Stimulated activated CD4-positive, alpha-beta T cell treated with anti-CD3 and anti-CD28 coated beads, Interleukin-15, amount 100 ng/mL, for 48 hours (primary cell): ENCODE measurements at regions not wholly inside any gene's neighbourhood (a gene's known extent, or its start where the extent isn't known, plus 50 kb on each side); places are given as distances from the start of the nearest gene placed in this dataset.

Source experiments
- DNase-seq, 2 donors: peaks; one replicate each; pipeline ENCODE4 v3.0.0-alpha.2; 2020; ENCODE audit warnings: low read depth in 2 of 2

DNA sequence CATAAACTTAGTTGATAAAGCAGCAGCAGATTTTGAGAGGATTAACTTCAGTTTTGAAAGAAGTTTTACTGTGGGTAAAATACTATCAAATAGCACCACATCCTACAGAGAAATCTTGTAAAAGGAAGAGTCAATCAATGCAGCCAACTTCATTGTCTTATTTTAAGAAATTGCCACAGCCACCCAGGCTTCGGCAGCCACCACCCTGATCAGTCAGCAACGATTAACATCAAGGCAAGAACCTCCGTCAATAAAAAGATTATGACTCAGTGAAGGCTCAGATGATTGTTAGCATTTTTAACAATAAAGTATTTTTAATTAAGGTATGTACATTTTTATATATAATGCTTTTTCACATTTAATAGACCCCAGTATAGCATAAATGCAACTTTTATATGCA, 122.3 kb upstream of the NR4A3 start:
- DNase-seq, result no peak

DNA sequence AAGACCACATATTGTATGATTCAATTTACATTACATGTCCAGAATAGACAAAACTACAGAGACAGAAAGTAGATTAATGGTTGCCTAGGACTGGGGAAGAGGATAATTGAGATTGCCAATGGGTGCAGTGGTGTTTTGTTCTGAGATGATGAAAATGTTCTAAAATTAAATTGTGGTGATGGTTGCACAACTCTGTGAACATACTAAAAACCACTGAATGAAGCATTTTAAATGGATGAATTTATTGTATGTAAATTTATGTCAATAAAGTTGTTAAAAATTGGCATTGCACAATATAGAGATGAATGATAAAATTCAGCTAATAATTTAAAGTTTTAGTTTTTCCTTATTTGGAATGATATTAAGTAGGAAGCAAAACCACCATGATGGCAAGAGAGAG, 109.5 kb upstream of the NR4A3 start:
- DNase-seq, result no peak

DNA sequence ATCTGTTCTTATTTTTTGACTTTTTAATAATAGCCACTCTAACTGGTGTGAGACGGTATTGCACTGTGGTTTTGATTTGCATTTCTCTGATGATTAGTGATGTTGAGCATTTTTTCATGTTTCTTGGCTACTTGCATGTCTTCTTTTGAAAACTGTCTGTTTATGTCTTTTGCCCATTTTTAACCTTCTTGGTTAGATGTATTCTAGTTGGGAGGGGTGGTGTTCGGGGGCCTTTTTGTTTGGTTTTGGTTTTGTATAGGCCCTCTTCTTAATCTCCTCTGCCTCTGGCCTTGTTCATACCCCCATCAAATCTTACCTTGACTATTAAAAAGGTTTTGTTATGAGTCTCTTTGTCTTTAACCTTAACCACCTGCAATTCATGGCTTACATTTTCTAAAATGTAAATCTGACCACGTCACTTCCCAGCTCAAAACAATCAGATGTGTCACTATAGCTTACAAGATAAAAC, 107.8 kb upstream of the NR4A3 start:
- DNase-seq, result no peak

DNA sequence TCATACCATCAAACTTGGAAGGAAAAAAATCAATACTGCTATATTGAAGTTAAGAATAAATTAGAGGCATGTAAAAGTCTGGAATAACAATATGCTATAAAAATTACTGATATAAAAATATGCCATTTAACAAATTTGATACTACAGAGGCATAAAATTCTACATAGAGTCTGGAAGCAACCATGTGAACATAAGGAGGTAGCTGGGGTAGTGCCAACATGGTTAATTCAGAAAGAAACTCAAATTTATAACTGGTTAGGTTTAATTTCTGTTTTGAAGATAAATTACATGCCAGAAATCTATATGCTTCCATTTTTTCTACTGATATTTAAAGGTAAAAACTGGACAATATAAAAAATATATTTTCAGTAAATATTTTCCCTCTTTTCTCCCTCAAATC, 103.1 kb upstream of the NR4A3 start:
- DNase-seq, result no peak

DNA sequence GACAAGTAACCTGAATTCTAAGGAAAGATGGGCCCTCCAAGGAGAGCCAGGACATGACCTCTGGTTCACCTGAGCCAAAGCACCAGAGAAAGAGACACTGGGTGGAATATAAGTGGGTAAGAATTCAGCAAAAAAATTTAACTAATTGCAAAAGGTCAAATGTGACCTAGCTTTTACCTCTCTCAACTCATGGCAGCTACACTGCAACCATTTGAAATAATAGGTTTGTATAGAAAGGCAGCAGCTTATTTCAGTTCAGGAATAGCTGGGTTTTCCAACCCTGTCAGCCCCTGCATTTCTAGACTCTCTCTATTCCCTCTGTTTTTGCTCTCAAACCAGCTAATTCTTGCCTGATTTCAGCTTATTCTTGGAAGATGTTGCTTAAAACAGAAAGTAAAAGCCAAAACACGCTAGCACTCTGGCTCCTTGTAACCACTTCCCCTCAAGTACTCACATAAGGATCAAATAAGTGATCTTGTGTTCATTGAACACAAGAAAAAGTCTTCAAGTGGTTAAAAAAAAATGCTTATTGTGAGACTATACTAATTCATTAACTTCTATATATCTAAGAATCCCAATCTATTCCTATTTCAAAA, 101.1 kb upstream of the NR4A3 start:
- no peak for DNase-seq

DNA sequence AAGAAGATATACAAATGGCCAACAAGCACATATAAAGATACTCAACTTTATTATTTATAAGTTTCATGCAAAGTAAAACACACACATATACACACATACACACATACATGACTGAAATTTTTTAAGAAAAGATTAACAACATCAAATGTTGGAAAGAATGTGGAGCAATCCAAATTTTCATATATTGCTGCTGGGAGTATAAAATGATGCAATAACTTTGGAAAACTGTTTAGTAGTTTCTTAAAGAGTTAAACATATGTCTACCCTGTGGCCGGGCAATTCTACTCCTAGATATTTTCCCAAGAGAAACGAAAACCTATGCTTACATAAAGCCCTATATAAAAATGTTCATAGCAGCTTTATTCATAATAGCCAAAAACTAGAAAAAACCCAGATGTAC, 99.8 kb upstream of the NR4A3 start:
- DNase-seq, result no peak

DNA sequence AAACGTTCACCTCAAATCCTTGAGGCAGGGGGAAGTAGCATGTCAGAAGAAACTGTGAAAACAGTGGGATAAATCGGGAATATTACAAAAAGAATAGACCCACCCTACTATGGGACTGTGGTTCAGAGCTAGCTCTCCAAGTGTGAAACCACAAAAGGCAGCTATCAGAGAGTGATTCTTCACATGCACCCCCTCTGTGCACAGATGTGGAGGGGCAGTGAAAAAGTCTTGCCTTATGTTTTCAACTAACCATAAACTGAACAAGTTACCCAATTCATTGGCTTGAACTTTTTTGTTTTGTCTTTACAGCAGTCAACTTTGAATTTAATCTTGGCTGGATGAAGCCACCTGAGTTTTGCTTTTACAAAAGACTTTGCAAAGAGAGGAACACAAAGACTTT, 98.8 kb upstream of the NR4A3 start:
- no peak for DNase-seq

DNA sequence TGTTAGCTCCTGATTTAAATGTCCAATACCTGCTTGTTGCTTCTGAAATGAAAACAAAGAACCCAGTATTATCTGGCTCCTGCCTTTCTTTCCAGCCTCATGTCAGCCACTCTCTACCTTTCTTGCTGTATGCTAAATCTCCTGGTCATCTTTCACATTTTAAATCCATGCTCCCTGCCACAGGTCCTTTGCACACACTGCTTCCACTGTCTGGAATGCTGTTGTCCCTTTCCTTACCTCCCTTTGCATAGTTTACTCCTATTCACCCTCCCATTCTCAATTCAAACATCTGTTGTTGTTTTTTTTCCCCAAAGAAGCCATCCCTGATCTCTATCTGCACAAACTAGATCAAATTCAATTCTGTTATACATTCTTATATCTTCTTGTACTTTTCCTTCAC, 97.0 kb upstream of the NR4A3 start:
- DNase-seq, result no peak

DNA sequence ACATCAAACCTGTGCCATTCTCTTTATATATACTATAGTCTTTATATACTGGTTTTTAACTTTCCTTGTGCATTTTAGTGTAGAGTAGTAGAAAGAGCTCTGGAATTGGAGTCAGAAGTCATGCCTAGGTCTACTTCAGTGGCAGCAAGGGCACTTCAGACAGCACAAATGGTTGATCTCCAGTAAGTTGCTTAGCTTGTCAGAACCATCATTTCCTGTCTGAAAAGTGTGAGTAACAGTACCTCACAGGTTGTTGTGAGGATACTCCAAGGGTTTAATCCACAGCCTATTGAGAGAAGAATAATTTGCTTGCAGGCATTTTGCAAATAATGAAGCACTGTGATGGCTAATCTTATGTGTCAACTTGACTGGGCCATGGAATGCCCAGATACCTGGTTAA, 95.8 kb upstream of the NR4A3 start:
- no peak for DNase-seq

DNA sequence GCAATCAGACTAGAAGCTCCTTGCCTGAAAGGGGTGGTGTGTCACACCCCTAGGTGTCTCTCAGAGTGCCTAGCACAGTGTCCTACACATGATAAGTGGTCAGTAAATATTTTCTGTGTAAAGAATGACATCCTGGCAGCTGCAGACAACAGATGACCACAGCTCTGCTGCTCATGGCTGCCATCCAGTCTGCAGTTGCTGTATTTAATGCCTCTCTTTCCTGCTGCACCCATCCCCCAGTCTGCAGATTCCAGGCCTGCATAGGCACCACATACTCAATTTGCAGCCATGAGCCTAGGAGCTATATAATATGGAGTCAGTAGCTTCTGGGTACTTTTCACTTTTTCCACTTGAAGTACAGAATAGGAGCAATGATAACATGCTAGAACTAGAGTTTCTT, 94.9 kb upstream of the NR4A3 start:
- DNase-seq, result no peak

DNA sequence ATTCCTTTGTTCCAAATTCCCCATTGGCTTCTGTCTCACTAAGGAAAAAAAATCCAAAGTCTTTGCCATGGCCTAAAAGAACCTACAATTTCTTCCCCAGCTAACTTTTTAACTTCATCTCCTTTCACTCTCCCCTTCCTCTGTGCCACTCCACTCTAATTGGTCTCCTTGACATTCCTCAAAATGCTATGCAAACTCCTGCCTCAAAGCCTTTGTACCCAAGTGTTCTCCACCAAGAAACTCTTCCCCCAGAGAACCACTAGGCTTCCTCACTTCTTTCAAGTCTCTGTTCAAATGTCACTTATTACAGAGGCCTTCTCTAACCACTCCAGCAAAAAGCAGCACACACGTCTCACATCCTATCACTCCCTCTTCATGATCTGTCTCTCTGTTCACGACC, 91.6 kb upstream of the NR4A3 start:
- no peak for DNase-seq

DNA sequence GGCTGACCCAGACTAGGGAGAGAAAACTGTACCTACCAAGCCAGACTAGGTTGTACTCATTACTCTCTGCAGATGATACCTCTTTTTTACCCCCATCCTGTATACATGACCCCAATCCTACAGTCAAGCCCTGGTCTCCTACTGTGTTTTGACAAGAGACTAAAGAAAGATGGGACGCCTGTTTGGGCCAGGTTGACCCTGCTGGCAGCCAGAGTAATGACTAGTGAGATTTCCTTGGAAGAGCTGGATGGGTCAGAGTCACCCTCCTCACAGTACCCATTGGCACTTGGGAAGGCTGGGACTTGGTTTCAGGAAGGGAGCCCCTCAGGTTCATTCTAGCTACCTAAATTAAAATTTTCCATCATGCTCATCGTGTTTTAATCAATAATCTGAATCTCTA, 89.7 kb upstream of the NR4A3 start:
- no peak for DNase-seq

DNA sequence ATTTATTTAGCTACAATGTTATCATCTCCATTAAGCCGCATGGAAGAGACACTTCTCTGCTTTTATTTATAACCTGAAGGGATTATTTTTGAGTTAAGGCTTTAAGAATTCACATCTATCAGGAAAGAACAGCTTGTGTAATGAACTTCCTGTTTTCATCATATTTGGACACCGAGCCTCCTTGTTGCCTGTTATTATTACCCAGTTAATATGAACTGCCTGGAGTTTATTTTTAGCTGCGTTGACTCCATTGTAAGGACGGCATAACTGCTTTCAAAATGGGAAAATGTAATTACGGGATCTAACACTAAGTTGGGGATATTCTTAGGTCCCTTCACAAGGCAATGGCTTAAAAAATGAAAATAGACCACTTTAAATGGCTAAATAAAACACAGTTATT, 89.0 kb upstream of the NR4A3 start:
- no peak for DNase-seq

DNA sequence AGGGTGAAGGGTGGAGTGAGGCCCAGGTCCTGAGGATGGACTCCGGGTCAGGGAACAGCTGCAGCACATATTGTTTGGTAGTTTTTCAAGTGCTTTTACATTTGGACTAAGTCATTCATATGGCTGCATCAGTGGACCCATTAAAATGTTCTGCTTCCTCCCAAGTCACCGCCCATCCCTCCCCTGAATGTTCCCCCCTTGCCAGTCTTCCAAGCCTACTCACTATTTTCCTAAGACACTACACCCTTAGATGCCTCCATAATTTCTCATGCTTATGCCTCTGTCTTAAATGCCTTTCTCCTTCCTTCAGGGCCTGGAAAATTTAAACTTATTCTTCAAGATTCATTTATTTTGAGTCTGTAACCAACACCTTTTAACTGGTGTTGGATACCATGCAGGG, 86.6 kb upstream of the NR4A3 start:
- DNase-seq, result no peak

DNA sequence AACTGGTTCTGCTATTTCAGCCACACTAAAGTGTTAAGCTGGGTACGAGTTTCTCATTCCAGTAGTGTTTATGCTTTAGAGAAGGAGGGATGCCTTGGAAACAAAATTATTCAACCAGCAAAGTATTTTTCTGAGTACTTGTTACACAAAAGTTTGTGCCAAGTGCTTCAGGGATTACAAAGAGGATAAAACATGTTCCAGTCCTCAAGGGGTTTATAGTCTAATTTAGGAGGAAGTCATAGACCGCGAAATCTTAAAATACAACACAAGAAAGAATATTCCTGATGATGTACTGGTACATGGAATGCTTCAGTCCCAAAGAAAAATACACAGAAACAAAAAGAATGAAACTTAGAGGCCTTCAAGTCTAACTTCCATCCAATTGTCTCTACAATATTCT, 85.4 kb upstream of the NR4A3 start:
- DNase-seq, result no peak

DNA sequence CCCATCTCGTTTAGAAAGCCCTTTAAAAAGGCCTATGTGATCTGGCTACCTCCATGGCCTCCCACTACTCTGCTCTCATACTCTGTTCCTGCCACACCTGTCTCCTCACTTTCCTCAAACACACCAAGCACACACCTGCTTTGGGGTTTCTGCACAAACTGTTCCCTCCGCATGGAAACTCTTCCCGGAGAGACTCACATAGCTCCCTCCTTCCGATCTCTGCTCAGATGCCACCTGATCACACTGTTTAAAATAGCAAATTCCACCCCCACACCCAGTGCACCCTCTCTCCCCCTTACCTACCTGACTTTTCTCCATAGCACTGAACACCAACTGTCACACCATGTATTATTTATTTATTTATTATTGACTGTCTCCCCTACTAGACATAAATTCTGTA, 84.0 kb upstream of the NR4A3 start:
- no peak for DNase-seq

DNA sequence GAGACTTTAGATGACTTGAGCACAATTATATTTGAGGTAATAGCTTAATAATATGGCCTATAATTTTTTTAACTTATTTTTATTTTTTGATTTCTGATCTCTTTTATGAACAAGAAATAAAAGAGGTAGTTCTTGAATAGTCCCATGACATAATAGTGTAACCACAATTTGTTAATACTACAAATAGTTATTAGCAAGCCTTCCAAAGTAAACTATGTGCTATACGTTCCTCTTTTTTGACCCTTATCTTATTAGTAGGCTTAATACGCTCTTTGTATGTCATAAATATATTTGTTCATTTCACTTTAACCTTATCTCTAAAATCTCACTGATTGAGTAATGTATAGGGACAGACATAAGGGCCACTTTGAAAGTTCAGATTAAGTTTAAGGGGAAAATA, 78.7 kb upstream of the NR4A3 start:
- DNase-seq, result no peak

DNA sequence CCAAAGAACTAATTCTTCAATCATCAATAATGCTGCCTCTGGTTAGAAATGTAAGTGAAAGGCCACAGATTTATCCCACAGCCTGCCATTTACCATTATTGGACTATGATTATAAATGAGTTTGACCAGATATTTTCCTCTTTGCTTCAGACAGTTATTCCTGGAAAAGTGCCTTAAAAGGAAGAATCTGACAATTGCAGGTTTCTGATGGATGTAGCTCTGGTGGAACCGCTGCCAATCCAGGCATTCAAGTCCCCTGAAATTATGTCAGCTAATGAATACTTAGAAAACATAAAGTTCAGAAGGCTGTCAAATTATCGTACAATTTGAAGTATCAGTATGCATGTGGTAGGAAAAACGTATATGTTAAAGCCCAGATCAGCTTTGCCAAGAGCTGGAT, 78.2 kb upstream of the NR4A3 start:
- no peak for DNase-seq

DNA sequence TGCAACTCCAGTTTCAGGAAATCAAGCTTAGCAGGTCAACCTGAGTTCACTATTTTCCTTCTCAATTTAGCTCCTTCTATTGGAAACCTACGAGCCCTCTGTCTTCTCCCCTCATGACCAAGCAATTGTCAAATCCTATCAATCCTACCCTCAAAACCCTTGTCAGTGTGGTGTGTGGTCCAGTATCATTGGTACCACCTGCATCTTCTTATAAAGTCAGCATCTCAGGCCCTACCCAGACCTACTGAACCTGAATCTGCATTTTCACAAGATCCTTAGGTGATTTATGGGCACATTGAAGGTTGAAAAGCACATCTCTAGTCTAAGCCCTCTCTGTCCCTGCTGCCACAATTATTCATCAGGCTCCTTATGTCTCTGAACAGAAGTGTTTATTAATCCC, 77.6 kb upstream of the NR4A3 start:
- no peak for DNase-seq

DNA sequence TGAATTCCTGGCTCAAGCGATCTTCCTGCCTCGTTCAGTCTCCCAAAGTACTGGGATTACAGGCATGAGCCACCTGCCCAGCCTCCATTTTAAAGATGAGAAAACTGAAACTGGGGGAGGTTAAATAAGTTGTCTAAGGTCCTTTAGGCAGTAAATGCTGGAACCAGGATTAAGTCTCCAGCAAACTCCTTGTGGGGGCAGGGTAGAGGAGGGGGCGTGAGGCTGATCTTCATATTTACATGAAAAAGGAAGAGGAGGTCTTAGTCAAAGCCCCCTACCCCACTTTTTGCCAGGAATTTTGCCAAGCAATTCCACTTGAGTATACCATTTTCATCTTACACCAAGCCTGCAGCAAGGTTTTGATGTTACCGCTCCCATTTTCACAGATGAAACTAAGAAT, 76.6 kb upstream of the NR4A3 start:
- no peak for DNase-seq

DNA sequence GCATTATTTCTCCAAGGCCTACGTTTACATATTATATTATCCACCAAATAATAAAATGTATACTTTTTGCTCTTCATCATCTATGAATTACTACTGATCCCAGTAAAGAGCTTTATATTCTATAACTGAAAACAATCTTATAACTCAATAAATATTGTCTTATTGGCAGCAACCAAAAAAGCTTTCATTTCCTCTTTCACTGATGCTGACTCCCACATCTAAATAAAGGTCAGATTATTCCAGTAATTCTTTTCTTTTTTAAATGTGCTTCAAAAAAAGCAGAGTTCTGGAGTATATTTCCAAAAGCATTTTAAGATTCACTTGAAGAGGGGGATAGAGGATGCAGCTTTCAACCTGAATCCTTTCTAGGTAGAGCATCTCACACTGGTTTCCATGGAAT, 75.3 kb upstream of the NR4A3 start:
- DNase-seq, result no peak

DNA sequence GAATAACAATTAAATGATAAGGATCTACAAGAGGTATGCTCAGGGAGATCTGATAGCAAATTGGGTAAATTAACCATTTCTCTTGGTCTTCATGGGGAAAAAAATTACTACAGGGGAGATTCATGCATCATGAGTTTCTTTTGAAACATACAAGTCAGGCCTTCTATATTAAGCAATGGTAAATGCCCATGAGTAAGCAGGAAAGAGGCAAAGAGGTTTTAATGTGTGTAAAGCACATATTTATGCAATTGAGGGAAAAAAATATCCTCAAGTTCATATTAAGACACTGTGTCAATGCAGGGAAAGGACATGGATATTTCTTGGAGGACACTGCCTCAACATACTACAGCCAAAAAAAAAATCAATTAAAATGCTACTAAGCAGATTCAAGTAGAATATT, 73.4 kb upstream of the NR4A3 start:
- no peak for DNase-seq

DNA sequence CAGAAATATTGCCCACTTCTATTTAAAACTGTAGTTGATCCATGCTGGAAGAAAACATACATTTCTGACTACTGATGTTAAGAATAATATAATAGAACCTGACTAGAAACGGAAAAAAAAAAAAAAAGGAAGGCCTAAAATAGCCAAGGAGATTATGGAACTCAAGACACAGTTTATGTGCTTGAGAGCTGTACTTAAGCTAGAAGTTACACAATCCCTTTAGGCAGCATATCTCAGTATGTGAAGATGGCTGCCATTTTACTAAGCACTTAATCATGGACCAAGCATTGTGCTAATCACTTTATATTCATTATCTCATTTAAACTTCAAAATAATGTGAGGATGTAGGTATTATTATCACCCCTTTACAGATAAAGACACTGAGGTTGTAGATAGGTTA, 73.0 kb upstream of the NR4A3 start:
- DNase-seq, result no peak

DNA sequence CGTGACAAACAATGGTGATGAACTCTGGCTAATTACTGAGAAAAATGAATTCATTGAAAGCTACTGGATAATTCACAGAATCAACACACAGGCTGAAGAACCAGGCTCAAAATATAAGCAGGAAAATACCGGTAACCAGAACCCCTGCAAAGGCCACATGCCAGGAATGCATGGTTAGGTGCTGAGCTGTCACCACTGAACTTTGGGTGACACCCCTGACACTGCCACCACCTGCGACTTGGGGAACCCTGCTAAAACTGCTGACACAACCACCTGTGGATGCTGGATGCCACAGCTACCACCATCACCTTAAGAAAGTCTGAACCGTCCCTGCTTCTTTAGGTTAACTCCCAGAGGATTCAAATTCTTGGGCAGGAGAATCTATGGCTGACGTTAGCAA, 72.0 kb upstream of the NR4A3 start:
- DNase-seq, result no peak

DNA sequence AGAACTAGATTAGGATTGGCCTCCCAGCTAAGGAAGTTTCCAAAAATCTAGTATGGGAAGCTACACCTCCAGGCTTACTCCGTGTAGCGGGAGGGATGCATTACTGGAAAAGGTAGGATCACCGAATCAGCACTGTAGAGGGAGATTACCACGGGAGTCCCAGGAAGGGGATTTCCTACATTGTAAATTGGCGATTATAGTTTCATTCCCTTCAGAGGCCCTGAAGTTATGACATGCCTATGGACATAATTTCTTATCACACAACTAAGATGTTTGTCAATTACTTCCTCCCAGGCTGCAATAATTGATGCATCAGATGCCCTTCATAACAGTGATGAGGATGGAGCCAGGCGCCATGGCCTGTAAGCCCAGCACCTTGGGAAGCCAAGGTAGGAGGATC, 71.2 kb upstream of the NR4A3 start:
- DNase-seq, result no peak
